Ammon's horn (tissue), 1 donor: ENCODE measurements at regions not wholly inside any gene's neighbourhood (a gene's known extent, or its start where the extent isn't known, plus 50 kb on each side); places are given as distances from the start of the nearest gene placed in this dataset.
A peak's percentile ranks its signal among the peaks of the same experiment; 100 is the strongest.
"Not testable (repeated sequence)": the region's sequence is repeated elsewhere in the genome, so short reads cannot be mapped to it uniquely, and the experiment has no call there.

ENCODE experiments used
- DNase-seq: peaks from one replicate; pipeline ENCODE4 v3.0.0-alpha.2; 2016; ENCODE audit warnings: low spot score

DNA sequence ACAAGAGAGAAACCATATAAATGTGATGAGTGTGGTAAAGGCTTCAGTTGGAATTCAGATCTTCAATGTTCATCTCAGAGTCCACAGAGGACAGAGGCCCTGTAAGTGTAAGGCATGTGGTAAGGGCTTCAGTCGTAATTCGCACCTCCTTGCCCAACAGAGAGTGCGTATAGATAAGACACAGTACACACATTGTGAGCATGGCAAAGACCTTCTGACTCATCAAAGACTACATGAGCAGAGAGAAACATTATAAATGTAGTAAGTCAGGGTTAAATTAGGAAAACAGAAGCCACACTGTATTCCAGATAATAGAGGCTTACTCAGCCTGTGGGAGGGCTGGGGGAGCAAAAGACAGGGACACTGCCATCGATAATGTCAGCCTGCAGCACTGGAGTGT is 98.1 kb upstream of the GPR39 start:
- not testable (repeated sequence) for DNase-seq

GRCh38 chr2:132324005-132324404 is 92.6 kb upstream of the GPR39 start:
- DNase-seq: not testable (repeated sequence)

- DNase-seq: not testable (repeated sequence)
These were observed 84.1 kb upstream of the GPR39 start for GRCh38 chr2:132332345-132333033.

GRCh38 chr2:132337135-132337534 is 79.5 kb upstream of the GPR39 start:
- not testable (repeated sequence) for DNase-seq

GRCh38 chr2:132337844-132338243 is 78.8 kb upstream of the GPR39 start:
- not testable (repeated sequence) for DNase-seq

DNA sequence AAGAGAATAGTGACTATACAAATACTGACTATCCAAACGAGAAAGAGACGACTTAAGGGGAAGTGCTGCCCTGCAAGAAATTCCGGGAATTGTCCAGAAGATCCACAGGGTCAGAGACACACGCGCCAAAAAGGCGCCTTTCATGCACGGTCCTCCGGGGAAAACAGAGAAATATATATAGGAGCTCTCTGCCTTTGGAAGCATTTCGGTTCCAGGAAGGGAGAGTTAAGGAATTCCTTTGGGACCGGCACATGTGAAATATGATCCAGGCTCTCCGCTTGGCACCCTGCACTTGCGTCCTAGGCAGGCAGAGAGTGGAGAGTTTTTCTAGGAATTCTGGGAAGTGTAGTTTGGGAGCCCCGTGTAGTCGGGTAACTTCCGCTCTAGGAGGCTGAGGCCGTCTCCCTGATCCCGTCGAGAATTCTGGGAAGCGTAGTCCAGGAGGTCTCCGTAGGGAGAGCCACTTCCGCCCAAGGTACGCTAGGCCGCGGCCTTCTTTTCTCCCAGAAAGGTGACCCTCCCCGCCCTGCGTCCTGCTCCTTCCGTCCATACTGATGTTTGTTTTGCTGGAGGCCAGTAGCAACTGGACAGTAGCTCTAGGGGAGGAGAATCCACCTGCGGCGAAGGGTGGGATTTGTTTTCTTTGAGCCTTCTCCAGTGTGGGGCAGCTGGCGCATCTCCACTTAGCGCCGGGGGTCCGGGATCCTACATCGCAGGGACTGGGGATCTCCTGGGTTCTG is 69.4 kb upstream of the GPR39 start:
- DNase-seq: peak; percentile 92

DNA sequence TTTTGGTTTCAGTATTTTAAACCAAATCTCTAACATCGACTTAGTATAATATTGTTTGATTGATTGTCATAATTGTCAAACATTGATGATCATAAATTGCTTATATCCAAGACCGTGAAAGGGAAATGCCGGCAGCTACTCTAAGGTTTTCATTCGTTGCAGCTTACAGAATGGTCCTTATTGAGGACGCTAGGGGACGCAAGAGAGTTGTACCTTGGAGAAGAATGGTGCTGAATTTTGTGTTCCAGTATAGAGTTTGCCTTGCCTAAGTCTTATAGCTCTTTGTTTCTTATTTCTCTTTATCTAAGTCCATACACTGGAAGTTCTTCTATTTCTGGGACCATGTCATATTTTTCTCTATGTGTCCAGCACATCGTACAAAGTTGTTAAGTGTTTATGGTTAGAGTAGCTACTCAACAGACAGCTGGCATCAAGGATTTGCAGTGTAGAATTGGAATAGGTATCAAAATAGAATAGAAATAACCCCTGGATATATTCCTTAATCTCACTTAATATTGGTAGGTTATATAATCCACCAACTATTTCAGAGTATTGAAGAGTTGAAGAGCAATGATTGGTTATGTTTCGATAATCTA is 67.4 kb upstream of the GPR39 start:
- peak; percentile 86 for DNase-seq

DNA sequence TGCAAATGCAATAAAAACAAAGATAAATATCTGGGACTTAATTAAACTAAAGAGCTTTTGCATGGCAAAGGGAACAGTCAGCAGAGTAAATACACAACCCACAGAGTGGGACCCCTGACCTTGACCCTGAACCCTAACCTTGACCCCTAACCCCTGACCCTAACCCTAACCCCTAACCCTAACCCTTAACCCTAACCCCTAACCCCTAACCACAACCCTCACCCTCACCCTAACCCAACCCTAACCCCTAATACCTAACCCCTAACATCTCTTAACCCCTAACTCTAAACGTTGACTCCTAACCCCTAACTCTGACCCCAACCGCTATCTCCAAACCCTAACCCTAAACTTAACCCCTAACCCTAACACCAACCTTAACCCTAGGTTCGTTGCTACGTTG is 64.9 kb upstream of the GPR39 start:
- not testable (repeated sequence) for DNase-seq

DNA sequence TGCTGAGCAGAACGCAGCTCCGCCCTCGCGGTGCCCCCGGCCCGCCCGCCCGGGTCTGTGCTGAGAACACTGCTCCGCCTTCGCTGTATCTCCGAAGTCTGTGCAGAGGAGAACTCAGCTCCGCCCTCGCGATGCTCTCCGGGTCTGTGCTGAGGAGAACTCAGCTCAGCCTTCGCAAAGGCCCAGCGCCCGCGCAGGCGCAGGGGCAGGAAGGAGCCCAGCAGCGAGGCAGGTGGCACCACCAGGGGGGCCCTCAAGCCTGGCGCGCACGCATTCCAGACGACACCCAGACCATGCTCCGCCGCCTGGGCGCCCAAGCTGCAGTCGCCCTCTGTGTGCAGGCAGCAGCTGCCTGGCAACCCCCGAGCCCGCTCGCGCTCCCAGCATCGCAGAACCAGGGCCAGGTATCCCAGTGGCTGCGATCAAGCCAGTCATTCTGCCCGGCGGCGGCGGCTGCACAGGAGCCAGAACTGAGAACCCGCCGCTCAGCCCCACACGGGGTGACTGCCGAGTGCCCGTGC is 64.1 kb upstream of the GPR39 start:
- DNase-seq: peak; percentile 84

GRCh38 chr2:132353380-132353779 is 63.2 kb upstream of the GPR39 start:
- DNase-seq: peak; percentile 68

DNA sequence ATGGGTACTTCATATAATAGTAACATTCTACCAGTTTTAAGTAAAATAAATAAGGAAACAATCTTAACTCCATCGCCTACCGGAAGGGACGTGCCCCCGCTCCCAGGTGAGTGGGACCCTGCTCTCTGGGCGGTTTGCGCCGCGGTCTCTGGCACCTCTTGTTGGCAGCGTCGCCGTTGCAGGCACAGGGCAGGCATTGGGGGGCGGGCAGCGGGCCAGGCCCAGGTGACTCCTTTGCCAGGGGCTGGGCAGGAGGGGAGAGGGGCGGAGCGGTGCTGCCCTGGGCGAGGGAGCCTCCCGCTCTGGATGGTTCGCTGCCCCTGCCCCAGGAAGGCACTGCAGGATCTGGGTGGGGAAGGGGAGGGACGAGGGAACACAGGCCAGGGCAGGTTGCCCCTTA is 55.6 kb upstream of the GPR39 start:
- not testable (repeated sequence) for DNase-seq

GRCh38 chr2:132361498-132361897 is 55.1 kb upstream of the GPR39 start:
- not testable (repeated sequence) for DNase-seq

DNA sequence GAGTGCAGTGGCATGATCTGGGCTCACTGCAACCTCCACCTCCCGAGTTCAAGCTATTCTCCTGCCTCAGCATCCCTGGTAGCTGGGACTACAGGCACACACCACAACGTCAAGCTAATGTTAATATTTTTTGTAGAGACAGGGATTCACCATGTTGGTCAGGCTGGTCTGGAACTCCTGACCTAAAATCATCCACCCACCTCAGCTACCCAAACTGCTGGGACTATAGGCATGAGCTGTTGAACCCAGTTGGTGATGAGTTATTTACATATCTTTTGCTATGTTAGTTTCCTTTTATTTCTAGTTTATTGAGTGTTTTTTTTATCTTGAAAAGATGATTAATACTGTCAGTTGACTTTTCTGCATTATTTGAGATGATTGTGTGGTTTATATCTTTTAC is 53.3 kb upstream of the GPR39 start:
- DNase-seq: not testable (repeated sequence)

GRCh38 chr2:132365963-132366362 is 50.6 kb upstream of the GPR39 start:
- DNase-seq: not testable (repeated sequence)

- peak; percentile 33 for DNase-seq
These were observed 50.0 kb upstream of the GPR39 start for GRCh38 chr2:132366421-132367180.
